ENCODE measurements at regions not wholly inside any gene's neighbourhood (a gene's known extent, or its start where the extent isn't known, plus 50 kb on each side); places are given as distances from the start of the nearest gene placed in this dataset.

DNA sequence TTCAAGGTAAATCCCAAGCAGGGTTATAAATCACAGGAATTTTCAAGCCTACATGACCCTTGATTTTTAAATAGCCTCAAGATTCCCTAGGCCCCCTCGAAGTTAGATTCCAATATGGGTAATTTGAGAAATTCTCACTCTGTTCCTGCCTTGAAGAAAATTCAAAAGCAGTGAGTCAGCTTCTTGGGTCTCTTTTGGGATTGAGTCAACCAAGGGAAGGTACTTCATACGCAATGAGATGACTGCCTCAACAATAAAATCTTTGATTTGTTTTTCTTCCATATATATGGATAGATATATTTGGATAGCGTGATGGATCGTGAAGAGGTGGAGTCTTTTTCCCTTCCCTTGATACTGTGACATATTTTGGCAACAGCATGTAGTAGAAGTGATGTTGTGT, 180.4 kb upstream of the ATP2B1 start:
- peaks cover 14% of the 10 kb centered on the region for H3K4me1 ChIP-seq (ENCODE audit: insufficient read depth, low read length)
- H3K27ac ChIP-seq (ENCODE audit: low read length): no peak overlapping the region
- H3K9me3 ChIP-seq (ENCODE audit: insufficient read depth, low read depth, low read length): no peaks in the 10 kb centered on the region
- no peaks in the 10 kb centered on the region for H3K27me3 ChIP-seq (ENCODE audit: insufficient read depth, low read length)
- no peak overlapping the region for H3K9ac ChIP-seq (ENCODE audit: low read depth, low read length)
- no peak overlapping the region for H3K4me3 ChIP-seq (ENCODE audit: low read length)
- H3K36me3 ChIP-seq (ENCODE audit: insufficient read depth, low read depth, low read length): no peaks in the 10 kb centered on the region

- Histone ChIP-seq H3K4me1 (ENCODE audit: insufficient read depth, low read length) (peaks cover 25% of the 10 kb centered on the region), H3K4me3 (ENCODE audit: low read length) (no peak overlapping the region)
Observed at GRCh38 chr12:89884952-89885351, 176.3 kb upstream of the ATP2B1 start.

DNA sequence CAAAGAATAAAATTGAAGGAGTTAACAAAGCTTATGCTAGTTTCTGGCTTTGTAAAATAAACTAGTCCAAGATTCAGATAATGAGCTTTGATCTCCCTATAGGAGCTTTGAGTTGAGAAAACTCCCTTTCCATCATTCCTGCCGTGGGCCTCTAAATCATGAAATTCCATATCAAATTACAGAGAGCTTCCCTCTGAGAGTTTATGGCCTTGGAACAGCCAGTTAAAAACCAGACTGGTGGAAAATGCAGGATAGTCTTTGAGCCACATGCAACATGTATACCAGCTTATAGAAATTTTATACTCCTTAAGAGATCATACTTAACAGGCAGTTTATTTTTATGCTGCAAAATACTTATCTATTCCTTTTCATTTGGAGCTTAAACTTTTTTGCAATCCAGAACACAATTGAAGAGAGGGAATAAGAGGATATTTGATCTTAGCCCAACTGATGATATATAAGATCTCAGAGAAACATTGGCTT, 175.8 kb upstream of the ATP2B1 start:
- Histone ChIP-seq H3K27me3 (ENCODE audit: insufficient read depth, low read length) (no peaks in the 10 kb centered on the region), H3K9ac (ENCODE audit: low read depth, low read length) (no peak overlapping the region), H3K36me3 (ENCODE audit: insufficient read depth, low read depth, low read length) (no peaks in the 10 kb centered on the region), H3K4me3 (ENCODE audit: low read length) (peak overlapping the region; percentile 44; the same call in 1 of the 2 replicates), H3K27ac (ENCODE audit: low read length) (no peak overlapping the region), H3K4me1 (ENCODE audit: insufficient read depth, low read length) (peaks cover 25% of the 10 kb centered on the region), H3K9me3 (ENCODE audit: insufficient read depth, low read depth, low read length) (no peaks in the 10 kb centered on the region)

More at GRCh38 chr12:89884952-89885351, 176.3 kb upstream of the ATP2B1 start:
- Histone ChIP-seq H3K27me3 (ENCODE audit: insufficient read depth, low read length) (no peaks in the 10 kb centered on the region), H3K9me3 (ENCODE audit: insufficient read depth, low read depth, low read length) (no peaks in the 10 kb centered on the region), H3K27ac (ENCODE audit: low read length) (no peak overlapping the region), H3K9ac (ENCODE audit: low read depth, low read length) (no peak overlapping the region), H3K36me3 (ENCODE audit: insufficient read depth, low read depth, low read length) (no peaks in the 10 kb centered on the region)

GRCh38 chr12:89883630-89884389, 175.2 kb upstream of the ATP2B1 start:
- Histone ChIP-seq H3K4me1 (ENCODE audit: insufficient read depth, low read length) (peaks cover 25% of the 10 kb centered on the region), H3K9me3 (ENCODE audit: insufficient read depth, low read depth, low read length) (no peaks in the 10 kb centered on the region), H3K9ac (ENCODE audit: low read depth, low read length) (peak overlapping the region; percentile 22; the same call in 1 of the 2 replicates), H3K4me3 (ENCODE audit: low read length) (peak overlapping the region; percentile 44; the same call in 1 of the 2 replicates), H3K27me3 (ENCODE audit: insufficient read depth, low read length) (no peaks in the 10 kb centered on the region), H3K36me3 (ENCODE audit: insufficient read depth, low read depth, low read length) (no peaks in the 10 kb centered on the region), H3K27ac (ENCODE audit: low read length) (peak overlapping the region; percentile 28)

- no peak overlapping the region for H3K27ac ChIP-seq (ENCODE audit: low read length)
Observed at GRCh38 chr12:89882792-89883191, 174.2 kb upstream of the ATP2B1 start.

GRCh38 chr12:89882050-89882449, 173.4 kb upstream of the ATP2B1 start:
- H3K27ac ChIP-seq (ENCODE audit: low read length): no peak overlapping the region
- no peaks in the 10 kb centered on the region for H3K27me3 ChIP-seq (ENCODE audit: insufficient read depth, low read length)
- no peak overlapping the region for H3K4me3 ChIP-seq (ENCODE audit: low read length)
- no peaks in the 10 kb centered on the region for H3K9me3 ChIP-seq (ENCODE audit: insufficient read depth, low read depth, low read length)
- H3K36me3 ChIP-seq (ENCODE audit: insufficient read depth, low read depth, low read length): no peaks in the 10 kb centered on the region
- peaks cover 25% of the 10 kb centered on the region for H3K4me1 ChIP-seq (ENCODE audit: insufficient read depth, low read length)
- no peak overlapping the region for H3K9ac ChIP-seq (ENCODE audit: low read depth, low read length)

More at GRCh38 chr12:89882792-89883191, 174.2 kb upstream of the ATP2B1 start:
- H3K27me3 ChIP-seq (ENCODE audit: insufficient read depth, low read length): no peaks in the 10 kb centered on the region
- H3K4me3 ChIP-seq (ENCODE audit: low read length): no peak overlapping the region
- no peaks in the 10 kb centered on the region for H3K9me3 ChIP-seq (ENCODE audit: insufficient read depth, low read depth, low read length)
- H3K9ac ChIP-seq (ENCODE audit: low read depth, low read length): no peak overlapping the region
- no peaks in the 10 kb centered on the region for H3K36me3 ChIP-seq (ENCODE audit: insufficient read depth, low read depth, low read length)
- H3K4me1 ChIP-seq (ENCODE audit: insufficient read depth, low read length): peaks cover 25% of the 10 kb centered on the region

GRCh38 chr12:89880690-89881350, 172.2 kb upstream of the ATP2B1 start:
- H3K4me3 ChIP-seq (ENCODE audit: low read length): no peak overlapping the region
- no peak overlapping the region for H3K9ac ChIP-seq (ENCODE audit: low read depth, low read length)
- H3K27ac ChIP-seq (ENCODE audit: low read length): no peak overlapping the region
- H3K27me3 ChIP-seq (ENCODE audit: insufficient read depth, low read length): no peaks in the 10 kb centered on the region
- no peaks in the 10 kb centered on the region for H3K36me3 ChIP-seq (ENCODE audit: insufficient read depth, low read depth, low read length)
- H3K9me3 ChIP-seq (ENCODE audit: insufficient read depth, low read depth, low read length): no peaks in the 10 kb centered on the region
- H3K4me1 ChIP-seq (ENCODE audit: insufficient read depth, low read length): peaks cover 25% of the 10 kb centered on the region

DNA sequence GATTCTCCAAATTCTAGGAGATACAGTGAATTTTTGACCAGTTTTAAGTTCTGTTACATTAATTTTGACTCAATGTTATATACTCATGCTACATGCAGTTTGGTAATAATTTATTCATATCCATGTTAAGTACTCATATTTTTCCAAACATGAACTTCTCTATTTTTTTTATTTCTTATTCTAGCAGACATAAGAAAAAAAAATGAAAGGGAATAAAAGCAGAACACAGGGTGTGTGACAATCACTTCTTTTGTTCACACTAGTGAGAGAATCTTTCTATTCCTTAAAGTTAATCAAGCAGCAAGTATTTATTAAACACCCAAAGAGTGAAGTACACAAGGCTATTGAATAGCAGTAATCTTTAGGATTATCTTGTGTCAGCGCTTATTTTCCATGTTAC, 171.1 kb upstream of the ATP2B1 start:
- Histone ChIP-seq H3K36me3 (ENCODE audit: insufficient read depth, low read depth, low read length) (no peaks in the 10 kb centered on the region), H3K27ac (ENCODE audit: low read length) (no peak overlapping the region), H3K27me3 (ENCODE audit: insufficient read depth, low read length) (no peaks in the 10 kb centered on the region), H3K4me3 (ENCODE audit: low read length) (no peak overlapping the region), H3K9me3 (ENCODE audit: insufficient read depth, low read depth, low read length) (no peaks in the 10 kb centered on the region), H3K9ac (ENCODE audit: low read depth, low read length) (no peak overlapping the region), H3K4me1 (ENCODE audit: insufficient read depth, low read length) (peaks cover 18% of the 10 kb centered on the region)

GRCh38 chr12:89878950-89879349, 170.3 kb upstream of the ATP2B1 start:
- Histone ChIP-seq H3K27me3 (ENCODE audit: insufficient read depth, low read length) (no peaks in the 10 kb centered on the region), H3K4me1 (ENCODE audit: insufficient read depth, low read length) (peaks cover 11% of the 10 kb centered on the region; the same call in 1 of the 2 replicates), H3K36me3 (ENCODE audit: insufficient read depth, low read depth, low read length) (no peaks in the 10 kb centered on the region), H3K9ac (ENCODE audit: low read depth, low read length) (no peak overlapping the region), H3K4me3 (ENCODE audit: low read length) (no peak overlapping the region), H3K9me3 (ENCODE audit: insufficient read depth, low read depth, low read length) (no peaks in the 10 kb centered on the region), H3K27ac (ENCODE audit: low read length) (no peak overlapping the region)

GRCh38 chr12:89878327-89878726, 169.7 kb upstream of the ATP2B1 start:
- H3K4me3 ChIP-seq (ENCODE audit: low read length): no peak overlapping the region

GRCh38 chr12:89877671-89878070, 169.0 kb upstream of the ATP2B1 start:
- no peaks in the 10 kb centered on the region for H3K9me3 ChIP-seq (ENCODE audit: insufficient read depth, low read depth, low read length)
- no peaks in the 10 kb centered on the region for H3K27me3 ChIP-seq (ENCODE audit: insufficient read depth, low read length)
- H3K4me3 ChIP-seq (ENCODE audit: low read length): no peak overlapping the region
- H3K27ac ChIP-seq (ENCODE audit: low read length): no peak overlapping the region
- H3K9ac ChIP-seq (ENCODE audit: low read depth, low read length): no peak overlapping the region
- no peaks in the 10 kb centered on the region for H3K36me3 ChIP-seq (ENCODE audit: insufficient read depth, low read depth, low read length)
- H3K4me1 ChIP-seq (ENCODE audit: insufficient read depth, low read length): peaks cover under 1% of the 10 kb centered on the region; the same call in 1 of the 2 replicates

More at GRCh38 chr12:89878327-89878726, 169.7 kb upstream of the ATP2B1 start:
- Histone ChIP-seq H3K9ac (ENCODE audit: low read depth, low read length) (no peak overlapping the region), H3K27me3 (ENCODE audit: insufficient read depth, low read length) (no peaks in the 10 kb centered on the region), H3K4me1 (ENCODE audit: insufficient read depth, low read length) (peaks cover 7% of the 10 kb centered on the region; the same call in 1 of the 2 replicates), H3K27ac (ENCODE audit: low read length) (no peak overlapping the region), H3K36me3 (ENCODE audit: insufficient read depth, low read depth, low read length) (no peaks in the 10 kb centered on the region), H3K9me3 (ENCODE audit: insufficient read depth, low read depth, low read length) (no peaks in the 10 kb centered on the region)

DNA sequence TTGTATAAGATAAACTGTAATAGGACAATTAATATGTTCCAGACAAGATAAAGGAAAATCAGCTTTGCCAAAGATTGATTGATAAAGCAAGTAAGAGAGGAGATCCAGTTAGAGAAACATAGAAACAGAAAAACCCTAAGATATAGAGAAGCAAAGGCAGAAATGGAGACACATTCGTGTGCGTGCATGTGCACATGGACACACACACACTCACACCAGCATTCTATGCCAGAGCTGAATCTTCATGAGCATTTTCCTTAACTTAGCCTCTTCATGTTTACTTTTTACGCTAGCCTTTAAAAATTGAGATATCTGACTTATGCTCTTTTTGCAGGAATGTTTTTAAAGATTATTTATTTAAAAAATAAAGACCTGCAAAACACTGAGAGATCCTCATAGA, 168.5 kb upstream of the ATP2B1 start:
- Histone ChIP-seq H3K9ac (ENCODE audit: low read depth, low read length) (no peak overlapping the region), H3K27me3 (ENCODE audit: insufficient read depth, low read length) (no peaks in the 10 kb centered on the region), H3K4me3 (ENCODE audit: low read length) (no peak overlapping the region), H3K9me3 (ENCODE audit: insufficient read depth, low read depth, low read length) (no peaks in the 10 kb centered on the region), H3K4me1 (ENCODE audit: insufficient read depth, low read length) (no peaks in the 10 kb centered on the region; the same call in 1 of the 2 replicates), H3K27ac (ENCODE audit: low read length) (no peak overlapping the region), H3K36me3 (ENCODE audit: insufficient read depth, low read depth, low read length) (no peaks in the 10 kb centered on the region)
